GM23338 (cell line): ENCODE measurements at regions not wholly inside any gene's neighbourhood (a gene's known extent, or its start where the extent isn't known, plus 50 kb on each side); places are given as distances from the start of the nearest gene placed in this dataset.

Experiments used
- ATAC-seq: fragments of 200-7000 bp; cut with Tn5 transposase; 3 replicates; pipeline ENCODE4 v1.9.1; 2020
- DNase-seq: peaks from one replicate; pipeline ENCODE4 v3.0.0-alpha.2; 2015; ENCODE audit warnings: low spot score
- H2AFZ ChIP-seq: fragments of 200-600 bp; sonication (generic); 2 replicates; pipeline ENCODE4 v1.8.0; 2016; ENCODE audit warnings: antibody characterized with exemption, mild to moderate bottlenecking, moderate library complexity
- H3F3A ChIP-seq: fragments of 200-600 bp; sonication (generic); replicated peaks from 2 replicates; pipeline ENCODE4 v1.8.0; 2017; ENCODE audit warnings: antibody characterized with exemption, mixed run types, low read depth
- H3K27ac ChIP-seq: fragments of 200-600 bp; sonication (generic); 2 replicates; pipeline ENCODE4 v1.6.1; 2016; ENCODE audit warnings: low read depth
- H3K27me3 ChIP-seq: fragments of 200-600 bp; sonication (generic); 2 replicates; pipeline ENCODE4 v1.8.0; 2016; ENCODE audit warnings: mild to moderate bottlenecking, mixed run types, moderate library complexity; ENCODE audit not compliant: insufficient read depth
- H3K36me3 ChIP-seq: fragments of 200-600 bp; sonication (generic); 2 replicates; pipeline ENCODE4 v1.8.0; 2016; ENCODE audit warnings: mild to moderate bottlenecking; ENCODE audit not compliant: insufficient read depth
- H3K4me1 ChIP-seq: fragments of 200-600 bp; sonication (generic); 2 replicates; pipeline ENCODE4 v1.8.0; 2016; ENCODE audit warnings: mild to moderate bottlenecking, moderate library complexity; ENCODE audit not compliant: insufficient read depth
- H3K4me2 ChIP-seq: fragments of 200-600 bp; sonication (generic); 2 replicates; pipeline ENCODE4 v1.7.1; 2017; ENCODE audit warnings: mixed run types
- H3K4me3 ChIP-seq: fragments of 200-600 bp; sonication (generic); 2 replicates; pipeline ENCODE4 v1.6.1; 2016; ENCODE audit warnings: mixed run types
- H3K79me2 ChIP-seq: fragments of 200-600 bp; sonication (generic); replicated peaks from 2 replicates; pipeline ENCODE4 v1.8.0; 2017; ENCODE audit warnings: mild to moderate bottlenecking; ENCODE audit not compliant: insufficient read depth
- H3K9me2 ChIP-seq: fragments of 200-600 bp; sonication (generic); 2 replicates; pipeline ENCODE4 v1.8.0; 2017; ENCODE audit not compliant: insufficient read depth
- H4K20me1 ChIP-seq: fragments of 200-600 bp; sonication (generic); replicated peaks from 2 replicates; pipeline ENCODE4 v1.8.0; 2017; ENCODE audit warnings: mild to moderate bottlenecking; ENCODE audit not compliant: insufficient read depth
- H3K27ac Mint-ChIP-seq: 2 replicates; pipeline ENCODE4 v1.8.0; 2020; ENCODE audit warnings: inconsistent platforms, mild to moderate bottlenecking, moderate library complexity, mixed read lengths
- H3K27me3 Mint-ChIP-seq: 3 replicates; pipeline ENCODE4 v1.8.0; 2022; ENCODE audit warnings: low read depth, mild to moderate bottlenecking, moderate library complexity, mixed read lengths, inconsistent platforms; ENCODE audit not compliant: insufficient read depth, poor library complexity
- H3K36me3 Mint-ChIP-seq: 3 replicates; pipeline ENCODE4 v1.8.0; 2021; ENCODE audit warnings: low read depth, mild to moderate bottlenecking, inconsistent platforms, moderate library complexity, mixed read lengths
- H3K4me1 Mint-ChIP-seq: 3 replicates; pipeline ENCODE4 v1.8.0; 2020; ENCODE audit warnings: mild to moderate bottlenecking, inconsistent platforms, mixed read lengths
- H3K4me3 Mint-ChIP-seq: 3 replicates; pipeline ENCODE4 v1.8.0; 2021; ENCODE audit warnings: moderate library complexity, mild to moderate bottlenecking, inconsistent platforms, mixed read lengths
- H3K9me3 Mint-ChIP-seq: 3 replicates; pipeline ENCODE4 v1.8.0; 2020; ENCODE audit warnings: moderate library complexity, mild to moderate bottlenecking, inconsistent platforms, mixed read lengths
- CREB1 ChIP-seq: fragments of 250-450 bp; sonication (Bioruptor Pico); IDR thresholded peaks from 2 replicates; pipeline ENCODE4 v1.5.0; 2020; ENCODE audit warnings: low read depth, mild to moderate bottlenecking, moderate library complexity
- EZH2 ChIP-seq: fragments of 200-600 bp; sonication (generic); IDR thresholded peaks from one replicate; pipeline ENCODE4 v1.8.0; 2017; ENCODE audit warnings: antibody characterized with exemption, mild to moderate bottlenecking, low read depth; ENCODE audit not compliant: unreplicated experiment
- JUNB ChIP-seq: IDR thresholded peaks from one replicate; pipeline ENCODE4 v1.6.1; 2016; ENCODE audit warnings: antibody characterized with exemption; ENCODE audit not compliant: unreplicated experiment
- NANOG ChIP-seq: IDR thresholded peaks from 2 replicates; pipeline ENCODE4 v1.6.1; 2016; ENCODE audit warnings: antibody characterized with exemption, borderline replicate concordance
- POLR2AphosphoS5 ChIP-seq: IDR thresholded peaks from 2 replicates; pipeline ENCODE4 v1.6.1; 2016; ENCODE audit warnings: antibody characterized with exemption, low read depth
- STAT1 ChIP-seq: IDR thresholded peaks from one replicate; pipeline ENCODE4 v1.6.1; 2016; ENCODE audit warnings: antibody characterized with exemption; ENCODE audit not compliant: unreplicated experiment
- ZNF114 ChIP-seq: fragments of 250-450 bp; sonication (Bioruptor Pico); IDR thresholded peaks from 2 replicates; pipeline ENCODE4 v1.5.0; 2020; ENCODE audit warnings: mild to moderate bottlenecking, moderate library complexity
- ZNF331 ChIP-seq: fragments of 250-450 bp; sonication (Bioruptor Pico); IDR thresholded peaks from 2 replicates; pipeline ENCODE4 v1.5.0; 2020; ENCODE audit warnings: low read depth, mild to moderate bottlenecking, moderate library complexity
- TF ChIP-seq, protein P1 (sequence below), 2 experiments: fragments of 200-600 bp in 1 of 2; sonication (generic) in 1 of 2; conservative IDR thresholded peaks; 2 replicates each; pipeline versions ENCODE4 v1.5.1 to v1.6.1; 2016 to 2017; ENCODE audit warnings: antibody characterized with exemption in 2 of 2, low read depth in 2 of 2, mild to moderate bottlenecking in 2 of 2, moderate library complexity in 1 of 2

DNA sequence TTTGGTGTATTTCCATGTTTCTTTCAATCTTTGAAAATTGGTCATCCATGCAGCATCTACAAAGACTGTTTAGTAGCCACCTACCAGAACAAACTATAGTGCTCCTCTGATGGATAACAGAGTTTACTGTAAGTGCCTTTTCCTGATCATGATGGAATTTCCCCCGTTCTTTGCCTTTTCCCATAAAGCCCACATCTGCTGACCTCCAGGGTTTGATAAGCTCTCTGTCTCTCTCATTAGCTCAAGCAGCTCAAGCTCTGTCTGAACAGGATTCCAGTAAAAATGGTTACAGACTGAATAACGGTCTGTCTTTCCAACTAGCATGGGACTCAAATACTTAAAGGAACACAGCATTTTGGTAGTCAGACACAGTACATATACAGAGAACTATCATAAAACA lies 308.4 kb upstream of the SORL1-AS1 start (continued):
- TF ChIP-seq ZNF331 (CRISPR knock-in tag), result no peak
- TF ChIP-seq EZH2, result no peak
- no peak for TF ChIP-seq NANOG
- TF ChIP-seq, protein P1, sequence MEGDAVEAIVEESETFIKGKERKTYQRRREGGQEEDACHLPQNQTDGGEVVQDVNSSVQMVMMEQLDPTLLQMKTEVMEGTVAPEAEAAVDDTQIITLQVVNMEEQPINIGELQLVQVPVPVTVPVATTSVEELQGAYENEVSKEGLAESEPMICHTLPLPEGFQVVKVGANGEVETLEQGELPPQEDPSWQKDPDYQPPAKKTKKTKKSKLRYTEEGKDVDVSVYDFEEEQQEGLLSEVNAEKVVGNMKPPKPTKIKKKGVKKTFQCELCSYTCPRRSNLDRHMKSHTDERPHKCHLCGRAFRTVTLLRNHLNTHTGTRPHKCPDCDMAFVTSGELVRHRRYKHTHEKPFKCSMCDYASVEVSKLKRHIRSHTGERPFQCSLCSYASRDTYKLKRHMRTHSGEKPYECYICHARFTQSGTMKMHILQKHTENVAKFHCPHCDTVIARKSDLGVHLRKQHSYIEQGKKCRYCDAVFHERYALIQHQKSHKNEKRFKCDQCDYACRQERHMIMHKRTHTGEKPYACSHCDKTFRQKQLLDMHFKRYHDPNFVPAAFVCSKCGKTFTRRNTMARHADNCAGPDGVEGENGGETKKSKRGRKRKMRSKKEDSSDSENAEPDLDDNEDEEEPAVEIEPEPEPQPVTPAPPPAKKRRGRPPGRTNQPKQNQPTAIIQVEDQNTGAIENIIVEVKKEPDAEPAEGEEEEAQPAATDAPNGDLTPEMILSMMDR (conservative IDR thresholded peaks at IDR 0.05; ENCODE audit: low read depth in 2 of 2), result no peak

DNA sequence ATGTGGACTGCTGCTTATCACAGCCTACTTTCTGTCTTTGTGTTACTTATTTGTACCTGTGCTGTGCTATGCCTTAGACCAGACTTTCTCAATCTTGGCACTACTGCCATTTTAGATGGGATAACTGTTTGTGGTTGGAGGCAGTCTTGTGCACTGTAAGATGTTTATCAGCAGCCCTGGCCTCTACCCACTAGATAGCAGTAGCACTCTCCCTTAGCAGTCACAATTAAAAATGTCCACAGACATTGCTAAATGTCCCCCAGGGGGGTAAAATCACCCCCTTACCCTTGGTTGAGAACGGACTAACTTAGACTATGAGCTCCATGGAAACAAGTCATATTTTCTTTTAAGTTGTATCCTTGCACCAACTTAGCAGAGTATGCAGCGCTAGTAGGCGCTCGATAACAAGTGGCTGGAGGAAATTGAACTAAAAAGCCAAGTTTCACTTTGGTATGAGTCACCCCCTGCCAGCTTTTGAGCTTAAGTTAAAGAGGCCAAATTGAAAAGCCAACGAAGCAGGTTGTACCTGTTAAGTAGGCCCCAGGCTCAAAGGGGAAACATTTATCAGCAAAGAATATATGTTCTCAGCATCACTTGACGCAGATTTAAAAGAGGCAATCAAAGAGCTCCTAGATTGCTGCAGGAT lies 304.8 kb upstream of the SORL1-AS1 start:
- no peaks in the 10 kb centered on the region for H3K9me3 Mint-ChIP-seq
- Histone ChIP-seq H2AFZ (no peak overlapping the region), H4K20me1 (no peaks in the 10 kb centered on the region), H3K4me2 (no peak overlapping the region), H3K9me2 (peaks cover 5% of the 10 kb centered on the region; the same call in 1 of the 2 replicates), H3K27me3 (no peaks in the 10 kb centered on the region), H3F3A (no peaks in the 10 kb centered on the region), H3K27ac (no peak overlapping the region), H3K4me3 (no peak overlapping the region), H3K79me2 (no peaks in the 10 kb centered on the region), H3K4me1 (peaks cover 27% of the 10 kb centered on the region), H3K36me3 (no peaks in the 10 kb centered on the region)
- no peaks in the 10 kb centered on the region for H3K27me3 Mint-ChIP-seq
- no peak overlapping the region for H3K4me3 Mint-ChIP-seq
- no peak for TF ChIP-seq ZNF114 (CRISPR knock-in tag)
- TF ChIP-seq, protein P1 (conservative IDR thresholded peaks at IDR 0.05; ENCODE audit: low read depth in 2 of 2), result peak; percentile 19 to 45; a peak in 2 of 4 replicates
- no peak for ATAC-seq
- H3K36me3 Mint-ChIP-seq, result no peaks in the 10 kb centered on the region
- DNase-seq, result peak; percentile 41
- H3K27ac Mint-ChIP-seq, result no peak overlapping the region
- peaks cover 21% of the 10 kb centered on the region for H3K4me1 Mint-ChIP-seq

DNA sequence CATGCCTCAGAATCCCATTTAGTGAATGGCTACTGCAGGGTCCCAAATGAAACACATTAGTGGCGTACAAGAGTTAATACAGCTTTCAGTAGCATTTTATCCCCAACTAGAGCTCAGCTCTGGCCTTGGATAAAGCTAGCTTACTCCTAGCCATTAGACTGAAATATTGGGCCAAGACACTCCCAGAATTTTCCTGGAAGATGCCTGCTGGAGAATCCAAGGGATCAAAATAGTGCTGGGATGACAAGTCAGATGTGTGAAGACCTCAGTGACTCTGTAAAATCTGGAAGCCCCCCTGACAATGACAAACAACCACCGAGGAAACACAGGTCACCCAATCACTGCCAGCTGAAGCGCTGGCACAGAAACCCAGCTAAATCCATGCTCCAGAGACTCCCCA lies 303.1 kb upstream of the SORL1-AS1 start:
- no peaks in the 10 kb centered on the region for H3K27me3 Mint-ChIP-seq
- peaks cover 5% of the 10 kb centered on the region; the same call in 1 of the 2 replicates for H3K9me2 ChIP-seq
- peaks cover 21% of the 10 kb centered on the region for H3K4me1 Mint-ChIP-seq
- H3K4me1 ChIP-seq, result peaks cover 25% of the 10 kb centered on the region
- no peak for DNase-seq
- H3K27ac Mint-ChIP-seq, result peak overlapping the region; percentile 22; the same call in 1 of the 2 replicates
- H4K20me1 ChIP-seq, result no peaks in the 10 kb centered on the region
- no peak overlapping the region for H3K4me3 ChIP-seq
- no peak overlapping the region for H3K27ac ChIP-seq
- no peaks in the 10 kb centered on the region; the same call in 2 of the 3 replicates for H3K9me3 Mint-ChIP-seq
- no peaks in the 10 kb centered on the region for H3F3A ChIP-seq
- ATAC-seq, result no peak; the same call in 2 of the 3 replicates
- no peaks in the 10 kb centered on the region for H3K27me3 ChIP-seq
- H2AFZ ChIP-seq, result peak overlapping the region; percentile 68
- no peaks in the 10 kb centered on the region for H3K36me3 ChIP-seq
- no peak overlapping the region; the same call in 2 of the 3 replicates for H3K4me3 Mint-ChIP-seq
- no peaks in the 10 kb centered on the region for H3K79me2 ChIP-seq
- peak overlapping the region; percentile 17 for H3K4me2 ChIP-seq
- no peaks in the 10 kb centered on the region for H3K36me3 Mint-ChIP-seq
- TF ChIP-seq NANOG (no peak), CREB1 (CRISPR knock-in tag) (no peak), EZH2 (no peak), STAT1 (no peak), POLR2AphosphoS5 (no peak), JUNB (no peak)
